GM19324 (cell line): ENCODE measurements at regions not wholly inside any gene's neighbourhood (a gene's known extent, or its start where the extent isn't known, plus 50 kb on each side); places are given as distances from the start of the nearest gene placed in this dataset.
"Not testable (repeated sequence)": the region's sequence is repeated elsewhere in the genome, so short reads cannot be mapped to it uniquely, and the experiment has no call there.

Experiments
- ATAC-seq: cut with Tn5 transposase; IDR thresholded peaks from one replicate; pipeline ENCODE4 v1.9.1; 2021; ENCODE audit warnings: mild to moderate bottlenecking, moderate library complexity; ENCODE audit not compliant: unreplicated experiment, low FRiP score

DNA sequence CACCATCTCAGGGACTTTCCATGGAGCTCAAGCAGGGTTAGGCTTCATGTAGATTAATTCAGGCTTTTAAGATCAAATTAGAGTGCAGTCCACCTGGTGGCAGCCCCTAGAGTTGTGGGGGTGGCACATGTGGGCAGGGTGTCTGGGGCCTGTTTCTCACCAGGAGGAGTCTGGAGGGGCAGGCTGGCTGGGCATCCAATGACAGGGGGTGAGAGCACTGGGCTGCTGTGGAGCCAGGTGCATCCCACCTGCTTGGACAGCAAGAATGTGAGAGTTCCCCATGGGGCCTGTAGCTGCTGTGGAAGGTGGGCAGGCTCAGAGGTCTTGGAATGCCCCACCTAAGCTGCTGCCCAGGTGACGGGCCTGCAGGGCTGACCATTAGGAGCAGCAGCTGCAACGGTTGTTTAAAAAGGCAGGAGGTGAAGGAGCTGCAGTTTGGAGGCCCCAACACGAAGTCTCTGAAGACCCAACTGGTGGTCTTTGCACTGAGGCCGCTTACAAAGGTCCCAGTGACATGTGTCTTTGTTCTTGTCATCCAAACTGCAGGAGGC, 686.3 kb upstream of the HS6ST1 start:
- no peak for ATAC-seq

DNA sequence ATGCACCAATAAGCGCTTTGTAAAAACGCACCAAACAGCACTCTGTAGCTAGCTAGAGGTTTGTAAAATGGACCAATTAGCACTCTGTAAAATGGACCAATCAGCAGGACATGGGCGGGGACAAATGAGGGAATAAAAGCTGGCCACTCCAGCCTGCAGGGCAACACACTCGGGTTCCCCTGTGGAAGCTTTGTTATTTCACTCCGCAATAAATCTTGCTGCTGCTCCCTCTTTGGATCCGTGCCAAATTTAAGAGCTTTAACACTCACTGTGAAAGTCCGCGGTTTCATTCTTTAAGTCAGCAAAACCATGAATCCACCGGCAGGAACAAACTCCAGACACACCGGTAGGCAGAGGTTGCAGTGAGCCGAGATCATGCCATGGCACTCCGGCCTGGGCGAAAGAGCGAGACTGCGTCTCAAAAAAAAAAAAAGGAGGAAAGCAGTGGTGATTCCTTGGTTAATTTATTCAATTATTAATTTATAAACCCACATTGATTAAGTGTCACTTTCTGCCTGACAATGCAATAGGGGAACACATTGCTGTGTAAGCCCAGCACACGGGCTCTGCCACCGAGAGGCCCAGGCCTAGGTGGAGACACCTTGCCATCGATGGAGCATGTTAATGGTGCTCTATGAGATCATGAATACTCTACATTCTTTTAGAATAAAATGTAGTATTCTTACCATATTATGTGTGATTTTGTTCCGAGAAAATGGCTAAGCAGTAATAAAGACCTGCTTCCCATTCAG, 687.6 kb upstream of the HS6ST1 start:
- ATAC-seq = no peak

DNA sequence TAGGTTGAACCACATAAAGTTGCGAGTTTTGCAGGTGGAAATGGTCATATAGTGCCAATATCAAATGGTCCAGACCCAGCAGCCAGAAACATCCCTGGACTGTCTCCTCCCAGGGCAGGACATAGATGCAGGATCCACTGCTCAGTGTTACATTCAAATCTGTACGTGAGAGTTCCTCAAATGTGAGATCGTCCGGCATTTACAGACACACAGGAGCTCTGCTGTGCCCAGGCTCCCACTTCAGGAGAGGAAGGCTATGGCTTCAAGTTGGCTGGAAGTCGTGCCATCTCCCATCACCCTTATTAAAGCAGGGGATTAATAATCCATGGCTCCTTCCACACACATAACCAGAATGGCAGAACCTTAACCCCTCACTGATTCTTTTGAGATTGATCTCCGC, 688.2 kb upstream of the HS6ST1 start:
- ATAC-seq = no peak

DNA sequence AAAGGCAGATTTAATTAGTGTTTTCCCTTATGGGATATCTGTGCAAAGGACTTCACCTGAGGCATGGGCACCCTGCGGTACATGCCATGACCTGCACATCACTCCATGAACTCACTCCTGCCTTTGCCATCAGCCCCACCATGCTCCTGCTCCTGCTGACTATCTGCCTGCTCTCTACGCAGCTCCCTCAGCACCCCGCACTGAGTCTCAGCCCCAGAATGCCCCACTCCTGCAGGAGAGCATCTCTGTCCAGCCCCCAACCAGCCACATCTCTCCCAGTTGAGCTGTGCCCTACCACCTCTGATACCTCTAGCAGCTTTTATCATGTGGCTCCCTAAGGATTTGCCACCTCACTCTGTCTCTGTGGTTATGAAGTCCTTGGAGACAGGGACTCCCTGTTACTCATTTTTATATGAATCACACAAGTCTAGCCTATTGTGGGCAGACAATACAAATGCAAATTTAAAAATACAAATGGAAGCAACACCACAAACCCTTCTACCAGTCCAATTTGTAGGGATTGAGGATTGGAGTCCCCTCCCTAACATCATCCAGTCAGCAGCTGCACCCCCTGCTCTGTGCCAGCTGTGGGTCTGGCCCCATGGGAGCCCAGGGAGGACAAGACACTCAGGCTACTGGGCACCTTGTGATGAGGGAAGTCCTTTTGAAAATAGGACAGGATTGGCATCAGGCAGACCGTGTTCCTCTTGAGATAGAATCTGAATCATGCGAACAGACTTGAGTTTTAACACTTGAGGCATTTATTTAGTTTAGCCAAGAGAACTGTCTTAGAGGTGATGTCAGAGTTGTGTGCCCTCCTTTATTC, 689.6 kb upstream of the HS6ST1 start:
- ATAC-seq = no peak

DNA sequence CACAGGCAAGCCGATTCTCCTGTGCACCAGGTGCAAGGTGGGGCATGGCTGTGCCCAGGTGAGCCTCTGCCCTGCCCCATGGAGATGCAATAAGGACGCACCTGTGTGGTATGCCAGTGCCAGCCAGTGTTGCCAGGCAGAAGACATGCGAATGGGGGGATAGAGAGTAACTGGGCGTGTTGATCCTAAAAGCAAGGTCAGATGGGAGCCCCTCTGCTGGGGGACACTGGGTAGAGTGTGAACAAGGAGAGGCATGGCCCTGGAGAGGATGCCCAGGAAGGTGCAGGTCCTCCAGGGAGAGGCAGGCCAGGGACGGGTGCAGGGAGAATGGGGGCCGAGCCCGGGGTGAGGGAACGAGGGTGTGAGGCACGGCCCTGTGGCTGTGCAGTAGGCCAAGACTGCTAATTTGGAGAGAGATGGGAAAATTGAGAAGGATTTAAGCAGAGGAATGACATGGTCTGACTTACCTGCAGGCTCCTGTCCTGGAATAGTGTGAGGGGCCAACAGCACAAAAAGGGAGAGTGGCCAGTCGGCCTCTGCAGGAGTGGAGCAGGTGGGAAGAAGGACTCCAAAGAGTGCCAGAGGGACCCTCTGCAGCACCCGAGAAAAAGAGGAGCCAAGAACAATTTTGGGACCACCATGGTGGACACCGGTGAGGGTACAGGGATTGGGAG, 690.4 kb upstream of the HS6ST1 start:
- ATAC-seq = no peak

DNA sequence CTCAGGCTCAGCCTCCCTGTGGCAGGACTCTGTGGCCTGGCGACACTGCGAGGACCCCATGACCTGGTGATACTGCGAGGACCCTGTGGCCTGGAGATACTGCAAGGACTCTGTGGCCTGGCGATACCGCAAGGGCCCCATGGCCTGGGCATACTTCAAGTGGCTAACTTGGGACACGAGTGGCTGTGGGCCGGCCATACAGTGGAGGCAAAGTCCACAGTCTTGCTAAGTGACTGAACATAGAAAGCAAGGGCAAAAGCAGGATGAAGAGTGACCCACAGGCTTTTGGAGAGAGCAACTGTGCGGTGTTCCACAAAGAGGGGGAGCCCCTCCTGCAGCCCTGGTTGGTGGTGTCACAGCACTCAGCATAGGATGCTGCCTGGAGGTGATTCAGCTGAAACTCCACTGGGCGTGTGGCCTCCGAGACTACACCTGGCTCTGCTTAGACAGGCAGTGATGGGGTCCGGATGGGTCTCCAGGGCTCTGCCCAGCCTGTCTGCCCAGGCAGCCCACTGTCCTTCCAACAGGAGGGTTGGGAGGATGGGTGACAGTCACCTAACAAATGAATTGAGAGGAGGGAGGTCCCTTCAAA, 691.0 kb upstream of the HS6ST1 start:
- no peak for ATAC-seq

DNA sequence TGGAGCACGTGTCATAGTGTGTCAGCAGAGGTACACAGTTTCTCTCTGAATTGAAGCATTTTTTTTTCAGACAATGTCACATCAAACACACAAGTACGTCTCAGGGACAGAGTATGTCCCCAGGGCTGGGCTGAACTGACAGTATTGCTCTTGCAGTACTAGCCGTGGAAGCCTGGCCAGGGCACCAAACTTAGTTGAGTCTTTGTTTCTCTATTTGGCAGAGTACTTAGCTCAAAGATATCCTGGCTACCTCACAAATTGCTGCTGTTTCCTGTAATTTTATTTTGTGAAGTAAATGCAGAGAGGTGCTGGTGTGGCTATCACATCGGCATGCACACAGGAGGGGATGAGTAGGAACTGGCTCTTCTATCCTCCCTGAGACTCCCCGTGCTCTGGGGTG, 691.6 kb upstream of the HS6ST1 start:
- no peak for ATAC-seq

DNA sequence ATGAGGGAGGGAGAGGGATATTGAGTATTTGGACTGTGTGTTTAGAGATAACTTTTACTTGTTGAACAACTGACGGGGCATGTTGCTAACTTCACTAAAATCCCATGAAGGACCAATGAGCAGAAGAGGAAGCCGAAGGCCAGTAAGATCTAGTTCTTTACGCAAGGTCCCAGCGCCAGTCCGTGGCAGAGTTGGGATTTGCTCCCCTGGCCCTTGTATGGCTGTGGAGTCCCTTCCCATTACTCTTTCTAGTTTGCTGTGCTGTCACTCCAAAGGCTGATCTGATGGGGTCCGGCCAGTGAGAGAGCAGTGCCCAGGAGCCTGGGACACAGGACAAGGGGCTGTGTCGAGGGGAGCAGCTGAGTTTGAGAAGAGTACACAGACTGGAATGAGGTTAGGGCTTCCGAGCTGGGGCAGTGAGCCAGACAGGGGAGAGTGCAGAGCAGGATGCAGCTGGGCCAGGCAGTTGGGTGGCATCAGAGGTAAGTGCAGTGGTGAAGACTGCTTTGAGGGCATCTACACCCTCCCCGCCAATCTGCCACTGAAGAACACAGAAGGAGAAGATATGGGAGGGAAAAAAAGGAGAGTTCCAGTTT, 692.9 kb upstream of the HS6ST1 start:
- no peak for ATAC-seq

DNA sequence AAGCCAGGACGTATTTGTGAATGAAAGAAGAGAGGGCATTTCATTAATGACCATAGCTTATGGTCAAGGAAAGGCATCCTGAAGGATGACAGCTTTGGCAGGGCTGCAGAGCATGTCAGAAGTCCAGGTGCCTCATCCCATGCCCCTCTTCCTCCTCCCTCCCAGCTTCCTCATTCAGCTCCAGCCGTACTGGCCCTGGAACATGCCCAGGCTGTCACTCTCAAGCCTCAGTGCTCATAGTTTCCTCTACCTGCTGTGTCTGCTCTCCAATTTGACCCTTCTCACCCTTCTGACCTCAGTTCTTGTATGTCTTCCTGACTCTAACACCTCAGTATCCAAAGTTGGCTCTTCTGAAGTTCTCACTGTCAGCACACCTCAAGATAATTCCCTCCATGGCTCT, 695.8 kb upstream of the HS6ST1 start:
- no peak for ATAC-seq

DNA sequence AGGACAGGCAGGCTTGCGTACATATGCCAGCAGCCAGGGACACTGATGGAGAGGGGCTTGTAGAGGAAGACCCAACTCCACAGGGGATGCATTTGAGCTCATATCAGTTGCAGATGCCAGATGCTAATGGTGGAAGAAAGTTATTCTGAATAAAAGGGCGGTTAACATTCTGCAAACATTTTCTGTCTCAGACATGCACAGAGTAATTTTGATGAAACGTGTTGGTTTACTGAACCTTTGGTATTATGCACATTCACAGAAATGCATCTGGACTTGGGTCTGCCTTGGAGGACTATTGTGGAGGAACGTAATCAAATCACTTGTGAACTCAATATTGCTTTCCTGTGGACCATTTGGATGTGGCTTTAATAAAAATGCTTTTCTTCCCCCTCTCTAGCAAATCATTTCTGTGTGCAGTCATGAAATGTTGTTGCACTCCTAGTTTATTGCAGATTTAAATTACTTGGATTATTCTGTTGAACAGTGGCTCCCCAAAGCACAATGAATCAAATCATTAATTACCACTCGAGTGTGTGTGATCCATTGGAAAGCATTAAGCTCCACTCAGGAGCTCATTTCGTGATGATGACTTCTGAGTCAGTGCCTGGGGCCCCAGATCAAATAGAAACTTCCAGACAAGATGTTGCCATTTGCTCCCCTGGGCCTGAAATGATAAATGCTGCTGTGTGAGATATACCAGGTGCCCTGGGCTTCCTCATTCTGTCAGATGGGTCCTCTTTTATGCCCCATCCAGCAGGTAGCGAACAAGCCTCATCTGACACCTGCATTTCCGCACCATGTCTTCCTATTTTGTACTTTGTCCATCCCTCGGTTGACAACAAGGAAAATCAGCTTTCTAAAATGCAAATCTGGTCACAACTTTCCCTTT, 697.0 kb upstream of the HS6ST1 start:
- ATAC-seq = no peak

DNA sequence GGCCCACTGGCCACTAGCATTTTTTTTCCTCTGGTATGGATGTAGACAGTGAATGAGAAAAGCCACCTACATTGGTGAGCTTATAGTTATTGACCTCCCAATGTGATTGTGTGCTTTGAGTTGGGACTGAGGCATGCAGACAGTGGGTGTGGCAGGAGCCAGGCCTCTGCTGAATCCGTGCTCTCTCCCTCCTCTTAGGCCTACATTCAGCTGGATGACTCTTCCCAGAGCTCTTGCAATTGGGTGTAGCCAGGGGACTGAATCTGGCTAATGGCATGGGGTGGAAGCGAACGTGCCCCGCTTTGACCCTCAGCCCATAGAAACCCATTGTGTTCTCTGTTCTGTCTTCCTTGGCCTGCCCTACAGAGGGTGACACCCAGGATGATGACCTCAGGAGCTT, 698.3 kb upstream of the HS6ST1 start:
- ATAC-seq = no peak

DNA sequence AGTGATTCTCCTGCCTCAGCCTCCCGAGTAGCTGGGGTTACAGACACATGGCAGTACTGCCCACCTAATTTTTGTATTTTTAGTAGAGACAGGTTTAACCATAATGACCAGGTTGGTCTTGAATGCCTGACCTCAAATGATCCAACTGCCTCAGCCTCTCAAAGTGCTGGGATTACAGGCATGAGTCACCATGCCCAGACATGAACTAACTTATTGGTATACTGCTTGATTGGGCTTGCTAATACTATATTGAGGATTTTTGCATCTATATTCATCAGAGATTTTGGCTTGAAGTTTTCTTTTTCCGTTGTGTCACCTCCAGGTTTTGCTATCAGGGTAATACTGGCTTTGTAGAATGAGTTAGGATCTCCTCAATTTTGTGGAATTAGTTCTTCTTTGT, 706.1 kb upstream of the HS6ST1 start:
- ATAC-seq = no peak

DNA sequence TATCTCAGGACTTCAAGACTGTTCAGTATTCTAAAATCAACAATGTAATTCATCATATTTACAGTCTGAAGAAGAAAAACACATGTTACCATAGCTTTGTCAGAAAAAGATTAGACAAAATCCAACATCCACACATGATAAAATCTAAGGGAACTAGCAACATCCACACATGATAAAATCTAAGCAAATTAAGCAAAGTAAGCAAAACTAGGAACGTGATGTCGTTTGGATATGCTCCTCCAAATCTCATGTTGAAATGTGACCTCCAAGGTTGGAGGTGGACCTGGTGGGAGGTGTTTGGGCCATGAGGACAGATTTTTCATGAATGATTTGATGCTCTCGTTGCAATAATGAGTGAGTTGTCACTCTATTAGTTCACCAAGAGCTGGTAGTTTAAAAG, 717.3 kb upstream of the HS6ST1 start:
- no peak for ATAC-seq

DNA sequence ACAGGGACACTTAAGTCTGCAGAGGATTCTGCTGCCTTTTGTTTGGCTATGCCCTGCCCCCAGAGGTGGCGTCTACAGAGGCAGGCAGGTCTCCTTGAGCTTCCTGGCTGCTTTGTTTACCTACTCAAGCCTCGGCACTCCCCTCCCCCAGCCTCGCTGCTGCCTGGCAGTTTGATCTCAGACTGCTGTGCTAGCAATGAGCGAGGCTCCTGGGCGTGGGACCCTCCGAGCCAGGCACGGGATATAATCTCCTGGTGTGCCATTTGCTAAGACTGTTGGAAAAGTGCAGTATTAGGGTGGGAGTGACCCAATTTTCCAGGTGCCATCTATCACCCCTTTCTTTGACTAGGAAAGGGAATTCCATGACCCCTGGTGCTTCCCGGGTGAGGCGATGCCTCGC, 725.0 kb upstream of the HS6ST1 start:
- not testable (repeated sequence) for ATAC-seq

DNA sequence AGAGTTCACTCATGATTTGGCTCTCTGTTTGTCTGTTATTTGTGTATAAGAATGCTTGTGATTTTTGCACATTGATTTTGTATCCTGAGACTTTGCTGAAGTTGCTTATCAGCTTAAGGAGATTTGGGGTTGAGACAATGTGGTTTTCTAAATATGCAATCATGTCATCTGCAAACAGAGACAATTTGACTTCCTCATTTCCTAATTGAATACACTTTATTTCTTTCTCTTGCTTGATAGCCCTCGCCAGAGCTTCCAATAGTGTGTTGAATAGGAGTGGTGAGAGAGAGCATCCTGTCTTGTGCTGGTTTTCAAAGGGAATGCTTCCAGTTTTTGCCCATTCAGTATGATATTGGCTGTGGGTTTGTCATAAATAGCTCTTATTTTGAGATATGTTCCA, 727.8 kb upstream of the HS6ST1 start:
- ATAC-seq = not testable (repeated sequence)

DNA sequence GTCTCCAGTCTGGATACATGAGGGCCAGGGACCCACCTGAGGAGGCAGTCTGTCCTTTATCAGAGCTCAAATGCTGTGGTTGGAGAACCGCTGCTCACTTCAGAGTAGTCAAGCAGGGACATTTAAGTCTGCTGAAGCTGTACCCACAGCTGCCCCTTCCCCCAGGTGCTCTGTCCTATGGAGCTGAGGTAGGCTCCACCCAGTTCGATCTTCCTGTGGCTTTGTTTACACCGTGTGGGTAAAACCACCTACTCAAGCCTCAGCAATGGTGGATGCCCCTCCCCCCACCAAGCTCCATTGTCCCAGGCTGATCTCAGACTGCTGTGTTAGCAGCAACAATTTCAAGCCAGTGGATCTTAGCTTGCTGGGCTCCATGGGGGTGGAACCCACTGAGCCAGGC, 731.4 kb upstream of the HS6ST1 start:
- no peak for ATAC-seq

DNA sequence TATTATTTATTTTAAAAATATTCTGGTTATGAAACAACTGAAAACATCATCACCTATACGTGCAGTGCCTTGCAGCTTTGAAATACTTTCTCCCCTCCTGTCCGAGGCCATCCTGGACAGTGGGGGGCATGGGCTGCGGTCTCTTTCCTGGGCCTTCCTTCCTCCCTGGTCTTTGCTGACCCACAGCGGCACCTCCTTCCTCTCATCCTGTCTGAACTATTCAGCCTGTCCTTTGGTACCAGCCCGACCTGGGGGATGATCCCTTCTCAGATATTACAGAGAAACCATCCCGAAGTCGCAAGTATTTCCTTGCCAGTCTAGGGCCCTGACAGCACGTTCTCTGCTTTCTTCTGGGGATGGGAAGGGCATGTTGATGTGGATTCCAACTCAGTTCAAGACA, 736.6 kb upstream of the HS6ST1 start:
- ATAC-seq = no peak

DNA sequence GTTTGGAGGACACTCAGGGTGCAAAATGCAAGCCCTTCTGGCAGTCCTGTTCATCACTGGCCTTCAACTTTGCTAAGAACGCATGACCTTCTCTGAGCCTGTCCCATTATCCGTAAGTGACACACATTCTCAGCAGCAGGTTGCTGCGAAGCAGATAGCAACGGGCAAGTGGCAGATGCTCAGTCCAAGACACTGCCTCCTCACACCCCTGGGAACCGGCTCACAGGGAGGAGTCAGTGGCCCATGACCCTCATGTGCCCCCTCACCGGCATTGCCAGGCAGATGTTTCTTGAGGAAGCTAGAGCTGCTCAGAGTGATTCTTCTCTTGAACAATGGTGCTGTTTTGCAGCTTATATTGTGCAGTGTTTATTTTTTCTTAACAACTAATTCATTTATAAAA, 737.2 kb upstream of the HS6ST1 start:
- ATAC-seq = no peak

DNA sequence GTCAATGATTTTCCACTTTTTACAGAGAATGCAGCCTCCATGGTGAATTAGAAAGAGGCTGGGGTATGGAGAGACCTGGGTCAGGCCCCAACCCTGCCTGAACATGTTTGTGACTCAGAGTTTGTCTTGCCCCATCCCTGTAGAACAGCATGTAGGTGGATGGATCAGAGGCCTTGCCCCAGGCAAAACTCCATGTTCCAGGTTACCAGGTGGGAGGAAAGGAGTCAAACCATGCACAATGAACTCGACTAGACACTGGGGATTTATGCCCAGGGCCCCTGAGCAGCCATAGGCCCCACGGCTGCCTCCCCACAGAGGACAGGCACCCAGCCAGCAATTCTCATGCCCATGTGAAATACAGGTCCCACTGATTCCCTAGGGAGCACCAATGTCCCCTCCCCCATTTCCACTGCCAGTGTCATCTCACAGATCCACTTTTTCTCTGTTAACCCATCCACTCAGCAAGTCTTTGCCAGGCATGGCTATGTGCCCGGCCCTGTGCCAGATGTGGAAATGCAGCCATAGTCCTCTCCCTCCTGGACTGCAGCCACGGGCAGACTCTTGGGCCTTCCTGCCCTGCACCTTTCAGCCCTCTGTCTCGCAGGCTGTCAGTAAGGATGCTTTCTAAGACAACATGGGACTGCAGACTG, 737.8 kb upstream of the HS6ST1 start:
- ATAC-seq = no peak
